HG03135 (cell line): ENCODE measurements at regions not wholly inside any gene's neighbourhood (a gene's known extent, or its start where the extent isn't known, plus 50 kb on each side); places are given as distances from the start of the nearest gene placed in this dataset.
"Not testable (repeated sequence)": the region's sequence is repeated elsewhere in the genome, so short reads cannot be mapped to it uniquely, and the experiment has no call there.

Experiments
- ATAC-seq: cut with Tn5 transposase; IDR thresholded peaks from one replicate; pipeline ENCODE4 v1.9.1; 2021; ENCODE audit warnings: mild to moderate bottlenecking, moderate library complexity; ENCODE audit not compliant: unreplicated experiment

- ATAC-seq = no peak
Observed at GRCh38 chr1:173341971-173342370, 134.8 kb upstream of the TNFSF4 start.

- no peak for ATAC-seq
Observed at GRCh38 chr1:173342736-173343135, 134.4 kb upstream of the PRDX6 start.

- ATAC-seq = no peak
Observed at GRCh38 chr1:173344034-173344743, 132.9 kb upstream of the PRDX6 start.

- no peak for ATAC-seq
Observed at GRCh38 chr1:173347282-173347818, 129.8 kb upstream of the PRDX6 start.

- ATAC-seq = not testable (repeated sequence)
Observed at GRCh38 chr1:173352635-173353034, 124.5 kb upstream of the PRDX6 start.

- no peak for ATAC-seq
Observed at GRCh38 chr1:173353350-173353749, 123.8 kb upstream of the PRDX6 start.

GRCh38 chr1:173354937-173355280 lies 122.2 kb upstream of the PRDX6 start:
- no peak for ATAC-seq

- peak; percentile 58 for ATAC-seq
Observed at GRCh38 chr1:173355281-173356031, 121.7 kb upstream of the PRDX6 start.

- ATAC-seq = no peak
Observed at GRCh38 chr1:173356191-173356762, 120.9 kb upstream of the PRDX6 start.

GRCh38 chr1:173360487-173361063 lies 116.6 kb upstream of the PRDX6 start:
- ATAC-seq = no peak

GRCh38 chr1:173362543-173362942 lies 114.6 kb upstream of the PRDX6 start:
- no peak for ATAC-seq

- no peak for ATAC-seq
Observed at GRCh38 chr1:173364827-173365226, 112.3 kb upstream of the PRDX6 start.

GRCh38 chr1:173365341-173365740 lies 111.8 kb upstream of the PRDX6 start:
- no peak for ATAC-seq

- no peak for ATAC-seq
Observed at GRCh38 chr1:173367136-173367535, 110.0 kb upstream of the PRDX6 start.

- not testable (repeated sequence) for ATAC-seq
Observed at GRCh38 chr1:173370586-173370985, 106.5 kb upstream of the PRDX6 start.

GRCh38 chr1:173376065-173376464 lies 101.1 kb upstream of the PRDX6 start:
- ATAC-seq = not testable (repeated sequence)

GRCh38 chr1:173377266-173377665 lies 99.9 kb upstream of the PRDX6 start:
- no peak for ATAC-seq

GRCh38 chr1:173383351-173383750 lies 93.8 kb upstream of the PRDX6 start:
- ATAC-seq = no peak

GRCh38 chr1:173388352-173388751 lies 88.8 kb upstream of the PRDX6 start:
- no peak for ATAC-seq

- ATAC-seq = no peak
Observed at GRCh38 chr1:173392895-173393658, 84.1 kb upstream of the PRDX6 start.

GRCh38 chr1:173393659-173394000 lies 83.5 kb upstream of the PRDX6 start:
- no peak for ATAC-seq
